ENCODE measurements at regions not wholly inside any gene's neighbourhood (a gene's known extent, or its start where the extent isn't known, plus 50 kb on each side); places are given as distances from the start of the nearest gene placed in this dataset.

- TF ChIP-seq ZNF837 (tag by site-specific recombination; IDR thresholded peaks at IDR 0.05) = no peak
- no peak for TF ChIP-seq ZNF274 (IDR thresholded peaks at IDR 0.05; ENCODE audit: low read length)
- no peak for TF ChIP-seq ZNF274 (tag by site-specific recombination; IDR thresholded peaks at IDR 0.05; ENCODE audit: borderline replicate concordance)
- TF ChIP-seq ZNF623 (tag by site-specific recombination; IDR thresholded peaks at IDR 0.05) = no peak
- TF ChIP-seq ZNF449 (tag by site-specific recombination; IDR thresholded peaks at IDR 0.05) = no peak
- TF ChIP-seq ZNF426 (tag by site-specific recombination; IDR thresholded peaks at IDR 0.05) = no peak
- TF ChIP-seq KLF7 (tag by site-specific recombination; IDR thresholded peaks at IDR 0.05; ENCODE audit: borderline replicate concordance) = no peak
Observed at GRCh38 chr2:13616059-13616458, 899.3 kb downstream of the TRIB2 start (continued).

- no peak overlapping the region for H3K4me3 ChIP-seq (ENCODE audit: low read depth, low read length)
- no peak overlapping the region for H3K27ac ChIP-seq (ENCODE audit: extremely low read depth, low read depth, low read length)
- no peaks in the 10 kb centered on the region for H3K9me3 ChIP-seq (ENCODE audit: control insufficient read depth, insufficient read depth, low read depth, low read length)
- H3K36me3 ChIP-seq (ENCODE audit: control insufficient read depth in 2 of 2, insufficient read depth in 1 of 2, low read length in 2 of 2) = no peaks in the 10 kb centered on the region
- ChIA-PET POLR2A (no interaction called here), CTCF (no interaction called here)
- H3K4me1 ChIP-seq (ENCODE audit: control insufficient read depth, insufficient read depth, low read length) = no peaks in the 10 kb centered on the region
- TF ChIP-seq ZNF561 (tag by site-specific recombination; IDR thresholded peaks at IDR 0.05; ENCODE audit: borderline replicate concordance) (no peak), ZNF16 (tag by site-specific recombination; IDR thresholded peaks at IDR 0.05; ENCODE audit: low read depth) (no peak), ZNF146 (tag by site-specific recombination; IDR thresholded peaks at IDR 0.05) (no peak), ZBTB10 (tag by site-specific recombination; IDR thresholded peaks at IDR 0.05) (no peak), ZNF221 (tag by site-specific recombination; IDR thresholded peaks at IDR 0.05; ENCODE audit: borderline replicate concordance) (no peak), SCRT2 (tag by site-specific recombination; IDR thresholded peaks at IDR 0.05) (no peak), ZNF580 (tag by site-specific recombination; IDR thresholded peaks at IDR 0.05) (no peak), ZNF621 (tag by site-specific recombination; IDR thresholded peaks at IDR 0.05) (no peak), ZBTB26 (tag by site-specific recombination; optimal IDR thresholded peaks at IDR 0.05) (no peak), GLIS2 (tag by site-specific recombination; IDR thresholded peaks at IDR 0.05) (no peak)
Observed at GRCh38 chr2:13616616-13617015, 899.9 kb downstream of the TRIB2 start.

- Histone ChIP-seq H3K9me3 (ENCODE audit: control insufficient read depth, insufficient read depth, low read depth, low read length) (no peaks in the 10 kb centered on the region), H3K4me1 (ENCODE audit: control insufficient read depth, insufficient read depth, low read length) (no peaks in the 10 kb centered on the region), H3K36me3 (ENCODE audit: control insufficient read depth in 2 of 2, insufficient read depth in 1 of 2, low read length in 2 of 2) (no peaks in the 10 kb centered on the region), H3K4me3 (ENCODE audit: low read depth, low read length) (no peak overlapping the region), H3K27ac (ENCODE audit: extremely low read depth, low read depth, low read length) (no peak overlapping the region)
- POLR2A ChIA-PET = no interaction called here
- TF ChIP-seq ZNF324 (tag by site-specific recombination; IDR thresholded peaks at IDR 0.05) = no peak
- TF ChIP-seq ZNF426 (tag by site-specific recombination; IDR thresholded peaks at IDR 0.05) = no peak
- TF ChIP-seq ZBTB1 (tag by site-specific recombination; IDR thresholded peaks at IDR 0.05) = no peak
- no peak for TF ChIP-seq ZBTB20 (tag by site-specific recombination; IDR thresholded peaks at IDR 0.05)
- no peak for TF ChIP-seq ZNF701 (tag by site-specific recombination; IDR thresholded peaks at IDR 0.05)
- TF ChIP-seq BCL11B (tag by site-specific recombination; IDR thresholded peaks at IDR 0.05; ENCODE audit: low read depth) = no peak
- TF ChIP-seq ZEB2 (tag by site-specific recombination; IDR thresholded peaks at IDR 0.05) = no peak
- no peak for TF ChIP-seq ZNF311 (tag by site-specific recombination; IDR thresholded peaks at IDR 0.05; ENCODE audit: borderline replicate concordance)
- CTCF ChIA-PET = interaction anchor here (0.6 to 0.7 kb wide), 2 partner anchors 233 to 310 kb away, joined by 4 read pairs; no protein-coding TSS in a partner anchor
Observed at GRCh38 chr2:13628122-13628521, 911.4 kb downstream of the TRIB2 start.
